ENCODE measurements at regions not wholly inside any gene's neighbourhood (a gene's known extent, or its start where the extent isn't known, plus 50 kb on each side); places are given as distances from the start of the nearest gene placed in this dataset.

GRCh38 chr4:126807132-126807531, 825.6 kb upstream of the INTU start:
- Histone ChIP-seq H3K4me1 (ENCODE audit: control insufficient read depth, insufficient read depth, low read length) (no peaks in the 10 kb centered on the region), H3K4me3 (ENCODE audit: low read length) (no peak overlapping the region), H3K9ac (ENCODE audit: low read length) (no peak overlapping the region), H3K36me3 (ENCODE audit: control insufficient read depth, insufficient read depth, low read length, severe bottlenecking) (no peaks in the 10 kb centered on the region), H3K27me3 (replicated peaks; ENCODE audit: control insufficient read depth, insufficient read depth, low read length) (no peaks in the 10 kb centered on the region), H3K9me3 (ENCODE audit: control insufficient read depth, low read length) (no peaks in the 10 kb centered on the region)
- DNase-seq (ENCODE audit: low read depth): peak; percentile 50

- no peaks in the 10 kb centered on the region for H3K36me3 ChIP-seq (ENCODE audit: control insufficient read depth, insufficient read depth, low read length, severe bottlenecking)
- H3K9ac ChIP-seq (ENCODE audit: low read length): no peak overlapping the region
- no peak for DNase-seq (ENCODE audit: low read depth)
- no peaks in the 10 kb centered on the region for H3K9me3 ChIP-seq (ENCODE audit: control insufficient read depth, low read length)
- no peaks in the 10 kb centered on the region for H3K27me3 ChIP-seq (replicated peaks; ENCODE audit: control insufficient read depth, insufficient read depth, low read length)
- H3K4me3 ChIP-seq (ENCODE audit: low read length): no peak overlapping the region
- H3K4me1 ChIP-seq (ENCODE audit: control insufficient read depth, insufficient read depth, low read length): no peaks in the 10 kb centered on the region
These were observed 820.7 kb upstream of the INTU start for GRCh38 chr4:126812076-126812475.

GRCh38 chr4:126820631-126821030, 812.1 kb upstream of the INTU start:
- Histone ChIP-seq H3K4me1 (ENCODE audit: control insufficient read depth, insufficient read depth, low read length) (no peaks in the 10 kb centered on the region), H3K27me3 (replicated peaks; ENCODE audit: control insufficient read depth, insufficient read depth, low read length) (no peaks in the 10 kb centered on the region), H3K9me3 (ENCODE audit: control insufficient read depth, low read length) (peaks cover 19% of the 10 kb centered on the region), H3K4me3 (ENCODE audit: low read length) (no peak overlapping the region), H3K36me3 (ENCODE audit: control insufficient read depth, insufficient read depth, low read length, severe bottlenecking) (no peaks in the 10 kb centered on the region), H3K9ac (ENCODE audit: low read length) (no peak overlapping the region)
- DNase-seq (ENCODE audit: low read depth): no peak

- no peaks in the 10 kb centered on the region for H3K4me1 ChIP-seq (ENCODE audit: control insufficient read depth, insufficient read depth, low read length)
- H3K27me3 ChIP-seq (replicated peaks; ENCODE audit: control insufficient read depth, insufficient read depth, low read length): no peaks in the 10 kb centered on the region
- H3K9me3 ChIP-seq (ENCODE audit: control insufficient read depth, low read length): peaks cover 19% of the 10 kb centered on the region
- DNase-seq (ENCODE audit: low read depth): no peak
- no peaks in the 10 kb centered on the region for H3K36me3 ChIP-seq (ENCODE audit: control insufficient read depth, insufficient read depth, low read length, severe bottlenecking)
- no peak overlapping the region for H3K4me3 ChIP-seq (ENCODE audit: low read length)
- H3K9ac ChIP-seq (ENCODE audit: low read length): no peak overlapping the region
These were observed 811.6 kb upstream of the INTU start for GRCh38 chr4:126821152-126821551.

GRCh38 chr4:126825083-126825482, 807.7 kb upstream of the INTU start:
- Histone ChIP-seq H3K9ac (ENCODE audit: low read length) (no peak overlapping the region), H3K9me3 (ENCODE audit: control insufficient read depth, low read length) (peaks cover 16% of the 10 kb centered on the region), H3K36me3 (ENCODE audit: control insufficient read depth, insufficient read depth, low read length, severe bottlenecking) (no peaks in the 10 kb centered on the region), H3K4me3 (ENCODE audit: low read length) (no peak overlapping the region), H3K4me1 (ENCODE audit: control insufficient read depth, insufficient read depth, low read length) (no peaks in the 10 kb centered on the region), H3K27me3 (replicated peaks; ENCODE audit: control insufficient read depth, insufficient read depth, low read length) (no peaks in the 10 kb centered on the region)
- DNase-seq (ENCODE audit: low read depth): no peak

- H3K27me3 ChIP-seq (replicated peaks; ENCODE audit: control insufficient read depth, insufficient read depth, low read length): no peaks in the 10 kb centered on the region
- H3K4me3 ChIP-seq (ENCODE audit: low read length): no peak overlapping the region
- H3K36me3 ChIP-seq (ENCODE audit: control insufficient read depth, insufficient read depth, low read length, severe bottlenecking): no peaks in the 10 kb centered on the region
- DNase-seq (ENCODE audit: low read depth): no peak
- H3K9me3 ChIP-seq (ENCODE audit: control insufficient read depth, low read length): peaks cover 13% of the 10 kb centered on the region
- no peak overlapping the region for H3K9ac ChIP-seq (ENCODE audit: low read length)
- no peaks in the 10 kb centered on the region for H3K4me1 ChIP-seq (ENCODE audit: control insufficient read depth, insufficient read depth, low read length)
These were observed 805.1 kb upstream of the INTU start for GRCh38 chr4:126827669-126828068.

- H3K4me1 ChIP-seq (ENCODE audit: control insufficient read depth, insufficient read depth, low read length): peaks cover 7% of the 10 kb centered on the region
- H3K4me3 ChIP-seq (ENCODE audit: low read length): no peak overlapping the region
- no peaks in the 10 kb centered on the region for H3K27me3 ChIP-seq (replicated peaks; ENCODE audit: control insufficient read depth, insufficient read depth, low read length)
- H3K36me3 ChIP-seq (ENCODE audit: control insufficient read depth, insufficient read depth, low read length, severe bottlenecking): no peaks in the 10 kb centered on the region
- no peak overlapping the region for H3K9ac ChIP-seq (ENCODE audit: low read length)
- H3K9me3 ChIP-seq (ENCODE audit: control insufficient read depth, low read length): peaks cover 45% of the 10 kb centered on the region
- no peak for DNase-seq (ENCODE audit: low read depth)
These were observed 797.9 kb upstream of the INTU start for GRCh38 chr4:126834854-126835253.

- Histone ChIP-seq H3K36me3 (ENCODE audit: control insufficient read depth, insufficient read depth, low read length, severe bottlenecking) (no peaks in the 10 kb centered on the region), H3K4me1 (ENCODE audit: control insufficient read depth, insufficient read depth, low read length) (peaks cover 7% of the 10 kb centered on the region), H3K9ac (ENCODE audit: low read length) (no peak overlapping the region), H3K9me3 (ENCODE audit: control insufficient read depth, low read length) (peaks cover 24% of the 10 kb centered on the region), H3K27me3 (replicated peaks; ENCODE audit: control insufficient read depth, insufficient read depth, low read length) (no peaks in the 10 kb centered on the region), H3K4me3 (ENCODE audit: low read length) (no peak overlapping the region)
- peak; percentile 78 for DNase-seq (ENCODE audit: low read depth)
These were observed 793.6 kb upstream of the INTU start for GRCh38 chr4:126838941-126839679.

GRCh38 chr4:126843492-126844067, 789.2 kb upstream of the INTU start:
- no peak overlapping the region for H3K9ac ChIP-seq (ENCODE audit: low read length)
- H3K4me3 ChIP-seq (ENCODE audit: low read length): no peak overlapping the region
- peaks cover 7% of the 10 kb centered on the region for H3K4me1 ChIP-seq (ENCODE audit: control insufficient read depth, insufficient read depth, low read length)
- no peaks in the 10 kb centered on the region for H3K27me3 ChIP-seq (replicated peaks; ENCODE audit: control insufficient read depth, insufficient read depth, low read length)
- H3K36me3 ChIP-seq (ENCODE audit: control insufficient read depth, insufficient read depth, low read length, severe bottlenecking): no peaks in the 10 kb centered on the region
- no peaks in the 10 kb centered on the region for H3K9me3 ChIP-seq (ENCODE audit: control insufficient read depth, low read length)
- no peak for DNase-seq (ENCODE audit: low read depth)

- peak; percentile 74 for DNase-seq (ENCODE audit: low read depth)
- no peaks in the 10 kb centered on the region for H3K4me1 ChIP-seq (ENCODE audit: control insufficient read depth, insufficient read depth, low read length)
- H3K4me3 ChIP-seq (ENCODE audit: low read length): no peak overlapping the region
- H3K36me3 ChIP-seq (ENCODE audit: control insufficient read depth, insufficient read depth, low read length, severe bottlenecking): no peaks in the 10 kb centered on the region
- H3K9ac ChIP-seq (ENCODE audit: low read length): no peak overlapping the region
- no peaks in the 10 kb centered on the region for H3K27me3 ChIP-seq (replicated peaks; ENCODE audit: control insufficient read depth, insufficient read depth, low read length)
- no peaks in the 10 kb centered on the region for H3K9me3 ChIP-seq (ENCODE audit: control insufficient read depth, low read length)
These were observed 782.5 kb upstream of the INTU start for GRCh38 chr4:126850286-126850685.

GRCh38 chr4:126851391-126851790, 781.4 kb upstream of the INTU start:
- Histone ChIP-seq H3K4me3 (ENCODE audit: low read length) (no peak overlapping the region), H3K36me3 (ENCODE audit: control insufficient read depth, insufficient read depth, low read length, severe bottlenecking) (no peaks in the 10 kb centered on the region), H3K9ac (ENCODE audit: low read length) (no peak overlapping the region), H3K9me3 (ENCODE audit: control insufficient read depth, low read length) (no peaks in the 10 kb centered on the region), H3K4me1 (ENCODE audit: control insufficient read depth, insufficient read depth, low read length) (no peaks in the 10 kb centered on the region), H3K27me3 (replicated peaks; ENCODE audit: control insufficient read depth, insufficient read depth, low read length) (no peaks in the 10 kb centered on the region)
- no peak for DNase-seq (ENCODE audit: low read depth)

GRCh38 chr4:126853715-126854114, 779.0 kb upstream of the INTU start:
- no peaks in the 10 kb centered on the region for H3K4me1 ChIP-seq (ENCODE audit: control insufficient read depth, insufficient read depth, low read length)

More at GRCh38 chr4:126853715-126854114, 779.0 kb upstream of the INTU start:
- Histone ChIP-seq H3K9me3 (ENCODE audit: control insufficient read depth, low read length) (no peaks in the 10 kb centered on the region), H3K9ac (ENCODE audit: low read length) (no peak overlapping the region), H3K4me3 (ENCODE audit: low read length) (no peak overlapping the region), H3K27me3 (replicated peaks; ENCODE audit: control insufficient read depth, insufficient read depth, low read length) (no peaks in the 10 kb centered on the region), H3K36me3 (ENCODE audit: control insufficient read depth, insufficient read depth, low read length, severe bottlenecking) (no peaks in the 10 kb centered on the region)
- DNase-seq (ENCODE audit: low read depth): no peak

Measured in adipocyte (in vitro differentiated cells).